Activated naive CD8-positive, alpha-beta T cell (primary cell): ENCODE measurements at regions not wholly inside any gene's neighbourhood (a gene's known extent, or its start where the extent isn't known, plus 50 kb on each side); places are given as distances from the start of the nearest gene placed in this dataset.
"Not testable (repeated sequence)": the region's sequence is repeated elsewhere in the genome, so short reads cannot be mapped to it uniquely, and the experiment has no call there.

ENCODE experiments used
- H3K27ac Mint-ChIP-seq: one replicate; pipeline ENCODE4 v1.8.0; 2021; ENCODE audit warnings: mixed read lengths
- H3K27me3 Mint-ChIP-seq: one replicate; pipeline ENCODE4 v1.8.0; 2021; ENCODE audit warnings: mixed read lengths
- H3K36me3 Mint-ChIP-seq: one replicate; pipeline ENCODE4 v1.8.0; 2021; ENCODE audit warnings: mixed read lengths
- H3K4me1 Mint-ChIP-seq: one replicate; pipeline ENCODE4 v1.8.0; 2021; ENCODE audit warnings: low read depth, mixed read lengths
- H3K4me3 Mint-ChIP-seq: one replicate; pipeline ENCODE4 v1.8.0; 2021; ENCODE audit warnings: mild to moderate bottlenecking, mixed read lengths
- H3K9me3 Mint-ChIP-seq: one replicate; pipeline ENCODE4 v1.8.0; 2021; ENCODE audit warnings: low read depth, mixed read lengths

- H3K27ac Mint-ChIP-seq, H3K4me1 Mint-ChIP-seq, H3K36me3 Mint-ChIP-seq, H3K4me3 Mint-ChIP-seq, H3K9me3 Mint-ChIP-seq: not testable (repeated sequence)
- peaks cover 11% of the 10 kb centered on the region for H3K27me3 Mint-ChIP-seq
Measured at GRCh38 chr10:78219568-78219967, 185.9 kb downstream of the RPS24 start.

GRCh38 chr10:78220781-78221180, 187.1 kb downstream of the RPS24 start:
- Mint-ChIP-seq H3K27ac (no peak overlapping the region), H3K4me1 (no peaks in the 10 kb centered on the region), H3K36me3 (no peaks in the 10 kb centered on the region), H3K9me3 (no peaks in the 10 kb centered on the region), H3K27me3 (peaks cover 11% of the 10 kb centered on the region), H3K4me3 (no peak overlapping the region)

- H3K27me3 Mint-ChIP-seq, result peaks cover 9% of the 10 kb centered on the region
- H3K36me3 Mint-ChIP-seq, result no peaks in the 10 kb centered on the region
- H3K9me3 Mint-ChIP-seq, result no peaks in the 10 kb centered on the region
- no peak overlapping the region for H3K4me3 Mint-ChIP-seq
- H3K27ac Mint-ChIP-seq, result no peak overlapping the region
- no peaks in the 10 kb centered on the region for H3K4me1 Mint-ChIP-seq
Measured at GRCh38 chr10:78222096-78222790, 188.6 kb downstream of the RPS24 start.

GRCh38 chr10:78223088-78223487, 189.4 kb downstream of the RPS24 start:
- Mint-ChIP-seq H3K27ac (no peak overlapping the region), H3K4me1 (no peaks in the 10 kb centered on the region), H3K9me3 (no peaks in the 10 kb centered on the region), H3K27me3 (peaks cover 6% of the 10 kb centered on the region), H3K36me3 (no peaks in the 10 kb centered on the region), H3K4me3 (no peak overlapping the region)

- Mint-ChIP-seq H3K27me3 (peaks cover 1% of the 10 kb centered on the region), H3K36me3 (no peaks in the 10 kb centered on the region), H3K9me3 (no peaks in the 10 kb centered on the region), H3K27ac (no peak overlapping the region), H3K4me3 (no peak overlapping the region), H3K4me1 (no peaks in the 10 kb centered on the region)
Measured at GRCh38 chr10:78224602-78225001, 190.9 kb downstream of the RPS24 start.

GRCh38 chr10:78225594-78225993, 191.9 kb downstream of the RPS24 start:
- Mint-ChIP-seq H3K36me3 (no peaks in the 10 kb centered on the region), H3K4me1 (no peaks in the 10 kb centered on the region), H3K4me3 (no peak overlapping the region), H3K27me3 (peaks cover 1% of the 10 kb centered on the region), H3K27ac (no peak overlapping the region), H3K9me3 (no peaks in the 10 kb centered on the region)

- Mint-ChIP-seq H3K9me3 (no peaks in the 10 kb centered on the region), H3K27me3 (peaks cover 1% of the 10 kb centered on the region), H3K4me3 (no peak overlapping the region), H3K4me1 (no peaks in the 10 kb centered on the region), H3K27ac (no peak overlapping the region), H3K36me3 (no peaks in the 10 kb centered on the region)
Measured at GRCh38 chr10:78229489-78229888, 195.8 kb downstream of the RPS24 start.

GRCh38 chr10:78229950-78230675, 196.4 kb downstream of the RPS24 start:
- no peak overlapping the region for H3K27ac Mint-ChIP-seq
- no peaks in the 10 kb centered on the region for H3K27me3 Mint-ChIP-seq

GRCh38 chr10:78231327-78231726, 197.7 kb downstream of the RPS24 start:
- H3K27ac Mint-ChIP-seq, result no peak overlapping the region
- H3K27me3 Mint-ChIP-seq, result no peaks in the 10 kb centered on the region
- no peak overlapping the region for H3K4me3 Mint-ChIP-seq
- no peaks in the 10 kb centered on the region for H3K4me1 Mint-ChIP-seq
- no peaks in the 10 kb centered on the region for H3K36me3 Mint-ChIP-seq
- H3K9me3 Mint-ChIP-seq, result no peaks in the 10 kb centered on the region

More at GRCh38 chr10:78229950-78230675, 196.4 kb downstream of the RPS24 start:
- Mint-ChIP-seq H3K4me1 (no peaks in the 10 kb centered on the region), H3K4me3 (no peak overlapping the region), H3K9me3 (no peaks in the 10 kb centered on the region), H3K36me3 (no peaks in the 10 kb centered on the region)

- Mint-ChIP-seq H3K4me1 (no peaks in the 10 kb centered on the region), H3K27me3 (no peaks in the 10 kb centered on the region), H3K4me3 (no peak overlapping the region), H3K27ac (no peak overlapping the region), H3K36me3 (no peaks in the 10 kb centered on the region), H3K9me3 (no peaks in the 10 kb centered on the region)
Measured at GRCh38 chr10:78231939-78232338, 198.3 kb downstream of the RPS24 start.

GRCh38 chr10:78236416-78237015, 202.9 kb downstream of the RPS24 start:
- H3K4me1 Mint-ChIP-seq, result no peaks in the 10 kb centered on the region
- H3K4me3 Mint-ChIP-seq, result no peak overlapping the region
- no peak overlapping the region for H3K27ac Mint-ChIP-seq
- no peaks in the 10 kb centered on the region for H3K27me3 Mint-ChIP-seq
- H3K9me3 Mint-ChIP-seq, result no peaks in the 10 kb centered on the region
- H3K36me3 Mint-ChIP-seq, result no peaks in the 10 kb centered on the region

- not testable (repeated sequence) for H3K4me1 Mint-ChIP-seq, H3K36me3 Mint-ChIP-seq, H3K27me3 Mint-ChIP-seq, H3K27ac Mint-ChIP-seq, H3K9me3 Mint-ChIP-seq, H3K4me3 Mint-ChIP-seq
Measured at GRCh38 chr10:78237951-78238350, 204.3 kb downstream of the RPS24 start.

- peaks cover 7% of the 10 kb centered on the region for H3K9me3 Mint-ChIP-seq
- peaks cover 9% of the 10 kb centered on the region for H3K27me3 Mint-ChIP-seq
- peaks cover 9% of the 10 kb centered on the region for H3K4me1 Mint-ChIP-seq
- no peak overlapping the region for H3K27ac Mint-ChIP-seq
- H3K4me3 Mint-ChIP-seq, result no peak overlapping the region
- H3K36me3 Mint-ChIP-seq, result no peaks in the 10 kb centered on the region
Measured at GRCh38 chr10:78247266-78247665, 213.6 kb downstream of the RPS24 start.

GRCh38 chr10:78247821-78248220, 214.2 kb downstream of the RPS24 start:
- Mint-ChIP-seq H3K4me1 (peaks cover 9% of the 10 kb centered on the region), H3K4me3 (no peak overlapping the region), H3K36me3 (no peaks in the 10 kb centered on the region), H3K27ac (no peak overlapping the region), H3K9me3 (peaks cover 7% of the 10 kb centered on the region), H3K27me3 (peaks cover 9% of the 10 kb centered on the region)

GRCh38 chr10:78248651-78249464, 215.2 kb downstream of the RPS24 start:
- Mint-ChIP-seq H3K27ac (no peak overlapping the region), H3K27me3 (peaks cover 7% of the 10 kb centered on the region), H3K9me3 (peaks cover 7% of the 10 kb centered on the region), H3K36me3 (no peaks in the 10 kb centered on the region), H3K4me1 (peaks cover 9% of the 10 kb centered on the region), H3K4me3 (no peak overlapping the region)
